Breast epithelium (tissue), 3 donors: ENCODE measurements at regions not wholly inside any gene's neighbourhood (a gene's known extent, or its start where the extent isn't known, plus 50 kb on each side); places are given as distances from the start of the nearest gene placed in this dataset.

Experiments used
- CTCF ChIP-seq, 3 donors: fragments of 450-650 bp; IDR thresholded peaks; one replicate each; pipeline ENCODE4 v1.5.1; 2016 to 2017; ENCODE audit warnings: antibody characterized with exemption in 3 of 3, mild to moderate bottlenecking in 3 of 3, moderate library complexity in 3 of 3
- POLR2A ChIP-seq: fragments of 450-650 bp; IDR thresholded peaks from one replicate; pipeline ENCODE4 v1.6.1; 2016; ENCODE audit warnings: antibody characterized with exemption, mild to moderate bottlenecking, moderate library complexity

- TF ChIP-seq CTCF (IDR thresholded peaks at IDR 0.05), result no peak
- TF ChIP-seq POLR2A, result no peak
Measured at GRCh38 chr3:154642145-154642544, 212.2 kb upstream of the GPR149 start.
